HG03457 (cell line): ENCODE measurements at regions not wholly inside any gene's neighbourhood (a gene's known extent, or its start where the extent isn't known, plus 50 kb on each side); places are given as distances from the start of the nearest gene placed in this dataset.

Experiments used
- ATAC-seq: cut with Tn5 transposase; IDR thresholded peaks from one replicate; pipeline ENCODE4 v1.9.1; 2021; ENCODE audit warnings: moderate number of reproducible peaks; ENCODE audit not compliant: unreplicated experiment

- ATAC-seq: no peak
These were observed 294.8 kb downstream of the KCNRG start for GRCh38 chr13:50309882-50310594.

- ATAC-seq: no peak
These were observed 295.5 kb downstream of the KCNRG start for GRCh38 chr13:50310734-50311133.

- ATAC-seq: no peak
These were observed 303.6 kb downstream of the KCNRG start for GRCh38 chr13:50318887-50319286.

GRCh38 chr13:50319635-50320255, 304.5 kb downstream of the KCNRG start:
- no peak for ATAC-seq

- ATAC-seq: no peak
These were observed 305.1 kb downstream of the KCNRG start for GRCh38 chr13:50320271-50320862.

- ATAC-seq: no peak
These were observed 306.8 kb downstream of the KCNRG start for GRCh38 chr13:50322006-50322405.

- no peak for ATAC-seq
These were observed 308.3 kb downstream of the KCNRG start for GRCh38 chr13:50323440-50324065.

- no peak for ATAC-seq
These were observed 311.0 kb downstream of the KCNRG start for GRCh38 chr13:50326271-50326670.

GRCh38 chr13:50326811-50327210, 311.6 kb downstream of the KCNRG start:
- ATAC-seq: no peak

- no peak for ATAC-seq
These were observed 319.0 kb downstream of the KCNRG start for GRCh38 chr13:50334115-50334778.

- no peak for ATAC-seq
These were observed 319.7 kb downstream of the KCNRG start for GRCh38 chr13:50334944-50335343.

GRCh38 chr13:50339271-50339670, 324.0 kb downstream of the KCNRG start:
- ATAC-seq: no peak

- ATAC-seq: no peak
These were observed 324.9 kb downstream of the KCNRG start for GRCh38 chr13:50340146-50340545.

GRCh38 chr13:50340551-50341287, 325.5 kb downstream of the KCNRG start:
- ATAC-seq: no peak

GRCh38 chr13:50341526-50341925, 326.3 kb downstream of the KCNRG start:
- ATAC-seq: no peak

- ATAC-seq: no peak
These were observed 329.5 kb downstream of the KCNRG start for GRCh38 chr13:50344717-50345116.

- no peak for ATAC-seq
These were observed 330.6 kb downstream of the KCNRG start for GRCh38 chr13:50345804-50346203.

GRCh38 chr13:50348371-50348770, 333.1 kb downstream of the KCNRG start:
- no peak for ATAC-seq

GRCh38 chr13:50352720-50353480, 337.7 kb downstream of the KCNRG start:
- ATAC-seq: no peak
